WTC11 (cell line): ENCODE measurements at regions not wholly inside any gene's neighbourhood (a gene's known extent, or its start where the extent isn't known, plus 50 kb on each side); places are given as distances from the start of the nearest gene placed in this dataset.
A peak's percentile ranks its signal among the peaks of the same experiment; 100 is the strongest.

Experiments
- ATAC-seq: fragments of 200-7000 bp; cut with Tn5 transposase; 2 replicates; pipeline ENCODE4 v1.10.0; 2021; ENCODE audit warnings: mild to moderate bottlenecking, moderate library complexity
- CTCF ChIA-PET: fragments of 300-600 bp; sonication (Branson Sonifier 250); formaldehyde crosslinking; loops from one replicate; lab custom pipeline; 2021; ENCODE audit warnings: antibody characterized with exemption; lab: Charles Lee
- POLR2A ChIA-PET: fragments of 350-600 bp; sonication (Branson Sonifier 250); formaldehyde crosslinking; loops from one replicate; lab custom pipeline; 2021; ENCODE audit warnings: antibody characterized with exemption; lab: Charles Lee
- DNase-seq: peaks from one replicate; pipeline ENCODE4 v3.0.0; 2021; ENCODE audit warnings: low spot score
- H3K27ac Mint-ChIP-seq: 2 replicates; pipeline ENCODE4 v1.8.0; 2021; ENCODE audit warnings: mixed read lengths
- H3K27me3 Mint-ChIP-seq: 2 replicates; pipeline ENCODE4 v1.8.0; 2021; ENCODE audit warnings: low read depth, mild to moderate bottlenecking, moderate library complexity, mixed read lengths
- H3K36me3 Mint-ChIP-seq: 2 replicates; pipeline ENCODE4 v1.8.0; 2021; ENCODE audit warnings: mixed read lengths
- H3K4me1 Mint-ChIP-seq: 2 replicates; pipeline ENCODE4 v1.8.0; 2022; ENCODE audit warnings: mixed read lengths
- H3K4me3 Mint-ChIP-seq: 2 replicates; pipeline ENCODE4 v1.8.0; 2021; ENCODE audit warnings: mild to moderate bottlenecking, moderate library complexity, mixed read lengths
- H3K9me3 Mint-ChIP-seq: 2 replicates; pipeline ENCODE4 v1.8.0; 2021; ENCODE audit warnings: mixed read lengths
- AFF4 ChIP-seq: sonication (generic); formaldehyde crosslinking; IDR thresholded peaks from 2 replicates; pipeline ENCODE4 v1.8.1; 2023; ENCODE audit warnings: mild to moderate bottlenecking, missing genetic modification reagents, borderline replicate concordance
- ARID4B ChIP-seq: sonication (generic); formaldehyde crosslinking; IDR thresholded peaks from 2 replicates; pipeline ENCODE4 v1.8.0; 2023; ENCODE audit warnings: missing genetic modification reagents, mild to moderate bottlenecking, borderline replicate concordance
- CBFB ChIP-seq: sonication (generic); formaldehyde crosslinking; IDR thresholded peaks from 2 replicates; pipeline ENCODE4 v1.8.1; 2022; ENCODE audit warnings: mild to moderate bottlenecking, low read depth, missing genetic modification reagents
- CREB1 ChIP-seq: sonication (generic); formaldehyde crosslinking; IDR thresholded peaks from 2 replicates; pipeline ENCODE4 v1.8.0; 2023; ENCODE audit warnings: mild to moderate bottlenecking, missing genetic modification reagents
- FOXK1 ChIP-seq: sonication (generic); formaldehyde crosslinking; IDR thresholded peaks from 2 replicates; pipeline ENCODE4 v1.8.0; 2022; ENCODE audit warnings: mild to moderate bottlenecking, moderate library complexity, missing genetic modification reagents
- IRF1 ChIP-seq: sonication (generic); formaldehyde crosslinking; IDR thresholded peaks from 2 replicates; pipeline ENCODE4 v1.8.0; 2023; ENCODE audit warnings: missing genetic modification reagents
- SOX15 ChIP-seq: fragments of 250-450 bp; sonication (Bioruptor Pico); IDR thresholded peaks from 2 replicates; pipeline ENCODE4 v1.9.0; 2021; ENCODE audit warnings: mild to moderate bottlenecking
- SP1 ChIP-seq: sonication (generic); formaldehyde crosslinking; conservative IDR thresholded peaks from 2 replicates; pipeline ENCODE4 v1.8.1; 2022; ENCODE audit warnings: missing genetic modification reagents
- USF2 ChIP-seq: sonication (generic); formaldehyde crosslinking; IDR thresholded peaks from 2 replicates; pipeline ENCODE4 v1.8.1; 2023; ENCODE audit warnings: mild to moderate bottlenecking, missing genetic modification reagents, moderate library complexity
- ZNF121 ChIP-seq: sonication (generic); formaldehyde crosslinking; IDR thresholded peaks from 2 replicates; pipeline ENCODE4 v1.8.0; 2023; ENCODE audit warnings: missing genetic modification reagents
- ZNF138 ChIP-seq: sonication (generic); formaldehyde crosslinking; conservative IDR thresholded peaks from 2 replicates; pipeline ENCODE4 v1.8.1; 2022; ENCODE audit warnings: mild to moderate bottlenecking, moderate library complexity, missing genetic modification reagents
- ZNF263 ChIP-seq: sonication (generic); formaldehyde crosslinking; IDR thresholded peaks from 2 replicates; pipeline ENCODE4 v1.8.1; 2022; ENCODE audit warnings: low read depth, mild to moderate bottlenecking, moderate library complexity, missing genetic modification reagents
- ZNF281 ChIP-seq: sonication (generic); formaldehyde crosslinking; IDR thresholded peaks from 2 replicates; pipeline ENCODE4 v1.8.0; 2023; ENCODE audit warnings: mild to moderate bottlenecking, missing genetic modification reagents
- ZNF512 ChIP-seq: sonication (generic); formaldehyde crosslinking; IDR thresholded peaks from 2 replicates; pipeline ENCODE4 v1.8.1; 2022; ENCODE audit warnings: missing genetic modification reagents, borderline replicate concordance
- ZNF671 ChIP-seq: fragments of 250-450 bp; sonication (Bioruptor Pico); IDR thresholded peaks from 2 replicates; pipeline ENCODE4 v1.8.0; 2021; ENCODE audit warnings: mild to moderate bottlenecking
- ZSCAN18 ChIP-seq: fragments of 250-450 bp; sonication (Bioruptor Pico); IDR thresholded peaks from 2 replicates; pipeline ENCODE4 v2.1.2; 2022; ENCODE audit warnings: mild to moderate bottlenecking, moderate library complexity

- ATAC-seq: no peak
- POLR2A ChIA-PET: no interaction called here
- peaks cover 9% of the 10 kb centered on the region for H3K27me3 Mint-ChIP-seq
- TF ChIP-seq FOXK1: 0 out of 2 replicates have a peak, but pooled peaks have one; percentile 57
- no peak for TF ChIP-seq ZNF138 (CRISPR knock-in tag)
- TF ChIP-seq, all 79 proteins: peak for 1
- peaks cover 20% of the 10 kb centered on the region for H3K4me1 Mint-ChIP-seq
- no peak overlapping the region for H3K27ac Mint-ChIP-seq
- peaks cover 19% of the 10 kb centered on the region for H3K9me3 Mint-ChIP-seq
- H3K4me3 Mint-ChIP-seq: no peak overlapping the region
- H3K36me3 Mint-ChIP-seq: peaks cover 4% of the 10 kb centered on the region; the same call in 1 of the 2 replicates
- DNase-seq: peak; percentile 20
- CTCF ChIA-PET: no interaction called here
Observed at GRCh38 chrY:19232276-19232994, 458.9 kb upstream of the HSFY2 start.

- Mint-ChIP-seq H3K36me3 (no peaks in the 10 kb centered on the region), H3K27me3 (no peaks in the 10 kb centered on the region; the same call in 1 of the 2 replicates), H3K4me1 (peaks cover 5% of the 10 kb centered on the region), H3K4me3 (no peak overlapping the region), H3K9me3 (peaks cover 3% of the 10 kb centered on the region; the same call in 1 of the 2 replicates), H3K27ac (no peak overlapping the region)
- CTCF ChIA-PET: interaction anchor here (1.0 kb wide), 1 partner anchor 78 kb away, joined by 3 read pairs; no protein-coding TSS in a partner anchor
- no peak for ATAC-seq
- POLR2A ChIA-PET: no interaction called here
- no peak for DNase-seq
- TF ChIP-seq USF2 (CRISPR knock-in tag) (no peak), ZNF671 (CRISPR knock-in tag) (no peak), AFF4 (CRISPR knock-in tag) (no peak), IRF1 (CRISPR knock-in tag) (no peak), ZNF121 (CRISPR knock-in tag) (no peak), ARID4B (CRISPR knock-in tag) (no peak), CBFB (CRISPR knock-in tag) (no peak), SOX15 (CRISPR knock-in tag) (no peak), ZNF281 (no peak), ZNF512 (CRISPR knock-in tag) (no peak), SP1 (CRISPR knock-in tag) (no peak), ZSCAN18 (no peak), CREB1 (no peak), ZNF263 (CRISPR knock-in tag) (no peak)
Observed at GRCh38 chrY:19220784-19221183, 447.2 kb upstream of the HSFY2 start.
